ENCODE measurements at regions not wholly inside any gene's neighbourhood (a gene's known extent, or its start where the extent isn't known, plus 50 kb on each side); places are given as distances from the start of the nearest gene placed in this dataset.

- TF ChIP-seq, protein P1, sequence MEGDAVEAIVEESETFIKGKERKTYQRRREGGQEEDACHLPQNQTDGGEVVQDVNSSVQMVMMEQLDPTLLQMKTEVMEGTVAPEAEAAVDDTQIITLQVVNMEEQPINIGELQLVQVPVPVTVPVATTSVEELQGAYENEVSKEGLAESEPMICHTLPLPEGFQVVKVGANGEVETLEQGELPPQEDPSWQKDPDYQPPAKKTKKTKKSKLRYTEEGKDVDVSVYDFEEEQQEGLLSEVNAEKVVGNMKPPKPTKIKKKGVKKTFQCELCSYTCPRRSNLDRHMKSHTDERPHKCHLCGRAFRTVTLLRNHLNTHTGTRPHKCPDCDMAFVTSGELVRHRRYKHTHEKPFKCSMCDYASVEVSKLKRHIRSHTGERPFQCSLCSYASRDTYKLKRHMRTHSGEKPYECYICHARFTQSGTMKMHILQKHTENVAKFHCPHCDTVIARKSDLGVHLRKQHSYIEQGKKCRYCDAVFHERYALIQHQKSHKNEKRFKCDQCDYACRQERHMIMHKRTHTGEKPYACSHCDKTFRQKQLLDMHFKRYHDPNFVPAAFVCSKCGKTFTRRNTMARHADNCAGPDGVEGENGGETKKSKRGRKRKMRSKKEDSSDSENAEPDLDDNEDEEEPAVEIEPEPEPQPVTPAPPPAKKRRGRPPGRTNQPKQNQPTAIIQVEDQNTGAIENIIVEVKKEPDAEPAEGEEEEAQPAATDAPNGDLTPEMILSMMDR (IDR thresholded peaks at IDR 0.05), result no peak
- no peak for TF ChIP-seq EZH2 (IDR thresholded peaks at IDR 0.05)
- TF ChIP-seq EZH2phosphoT487 (IDR thresholded peaks at IDR 0.05), result no peak
Observed at GRCh38 chr1:55720261-55720660, 505.1 kb upstream of the USP24 start.

All from neural progenitor cell (in vitro differentiated cells).